ENCODE measurements at regions not wholly inside any gene's neighbourhood (a gene's known extent, or its start where the extent isn't known, plus 50 kb on each side); places are given as distances from the start of the nearest gene placed in this dataset.
A peak's percentile ranks its signal among the peaks of the same experiment; 100 is the strongest.

GRCh38 chr9:78622126-78622525 lies 325.2 kb downstream of the PSAT1 start:
- H3K4me1 ChIP-seq (ENCODE audit: control insufficient read depth, extremely low read depth, insufficient read depth, low read length) = peaks cover 2% of the 10 kb centered on the region
- no peak overlapping the region for H3K4me2 ChIP-seq (ENCODE audit: extremely low read depth, insufficient read depth, low read length)
- no peak overlapping the region for H3K9ac ChIP-seq (ENCODE audit: insufficient read depth, low read length)
- no peak overlapping the region for H3K4me3 ChIP-seq (replicated peaks in 1 of 4; ENCODE audit: control extremely low read depth in 1 of 4, insufficient read depth in 1 of 4, low read depth in 3 of 4, low read length in 4 of 4)
- H3K27ac ChIP-seq (ENCODE audit: insufficient read depth, low read length) = no peak overlapping the region
- no peaks in the 10 kb centered on the region for H3K36me3 ChIP-seq (ENCODE audit: control insufficient read depth, insufficient read depth, low read length)
- DNase-seq (ENCODE audit: low read depth in 2 of 2) = peak in 1 of 2 donors; percentile 27
- no peaks in the 10 kb centered on the region for H3K79me2 ChIP-seq (ENCODE audit: control insufficient read depth, insufficient read depth, low read length)
- no peaks in the 10 kb centered on the region for H3K9me3 ChIP-seq (ENCODE audit: control insufficient read depth, insufficient read depth, low read depth, low read length)
- no peak overlapping the region for H2AFZ ChIP-seq (ENCODE audit: low read length)
- H3K27me3 ChIP-seq (ENCODE audit: control insufficient read depth, insufficient read depth, low read length) = no peaks in the 10 kb centered on the region
- no peaks in the 10 kb centered on the region for H4K20me1 ChIP-seq (ENCODE audit: control insufficient read depth, extremely low read depth, insufficient read depth, low read length)
- TF ChIP-seq CTCF (conservative IDR thresholded peaks at IDR 0.05 in 1 of 2, IDR thresholded peaks at IDR 0.05 in 1 of 2; ENCODE audit: low read depth in 1 of 2, low read length in 2 of 2) (no peak), EZH2 (IDR thresholded peaks at IDR 0.05; ENCODE audit: low read length, missing control alignments) (no peak)

GRCh38 chr9:78626971-78627370 lies 330.0 kb downstream of the PSAT1 start:
- H3K36me3 ChIP-seq (ENCODE audit: control insufficient read depth, insufficient read depth, low read length) = no peaks in the 10 kb centered on the region
- H4K20me1 ChIP-seq (ENCODE audit: control insufficient read depth, extremely low read depth, insufficient read depth, low read length) = no peaks in the 10 kb centered on the region
- H3K4me1 ChIP-seq (ENCODE audit: control insufficient read depth, extremely low read depth, insufficient read depth, low read length) = no peaks in the 10 kb centered on the region
- H3K27me3 ChIP-seq (ENCODE audit: control insufficient read depth, insufficient read depth, low read length) = no peaks in the 10 kb centered on the region
- no peak for TF ChIP-seq EZH2 (IDR thresholded peaks at IDR 0.05; ENCODE audit: low read length, missing control alignments)
- TF ChIP-seq CTCF (conservative IDR thresholded peaks at IDR 0.05 in 1 of 2, IDR thresholded peaks at IDR 0.05 in 1 of 2; ENCODE audit: low read depth in 1 of 2, low read length in 2 of 2) = no peak
- H3K9me3 ChIP-seq (ENCODE audit: control insufficient read depth, insufficient read depth, low read depth, low read length) = no peaks in the 10 kb centered on the region
- no peaks in the 10 kb centered on the region for H3K79me2 ChIP-seq (ENCODE audit: control insufficient read depth, insufficient read depth, low read length)
- H3K4me3 ChIP-seq (replicated peaks in 1 of 4; ENCODE audit: control extremely low read depth in 1 of 4, insufficient read depth in 1 of 4, low read depth in 3 of 4, low read length in 4 of 4) = no peak overlapping the region
- no peak overlapping the region for H3K9ac ChIP-seq (ENCODE audit: insufficient read depth, low read length)
- no peak overlapping the region for H3K4me2 ChIP-seq (ENCODE audit: extremely low read depth, insufficient read depth, low read length)
- no peak overlapping the region for H3K27ac ChIP-seq (ENCODE audit: insufficient read depth, low read length)
- DNase-seq (ENCODE audit: low read depth in 2 of 2) = no peak
- no peak overlapping the region for H2AFZ ChIP-seq (ENCODE audit: low read length)

- H4K20me1 ChIP-seq (ENCODE audit: control insufficient read depth, extremely low read depth, insufficient read depth, low read length) = no peaks in the 10 kb centered on the region
- no peak overlapping the region for H3K27ac ChIP-seq (ENCODE audit: insufficient read depth, low read length)
- no peaks in the 10 kb centered on the region for H3K27me3 ChIP-seq (ENCODE audit: control insufficient read depth, insufficient read depth, low read length)
- H3K4me2 ChIP-seq (ENCODE audit: extremely low read depth, insufficient read depth, low read length) = no peak overlapping the region
- no peak overlapping the region for H3K9ac ChIP-seq (ENCODE audit: insufficient read depth, low read length)
- H3K79me2 ChIP-seq (ENCODE audit: control insufficient read depth, insufficient read depth, low read length) = no peaks in the 10 kb centered on the region
- H2AFZ ChIP-seq (ENCODE audit: low read length) = no peak overlapping the region
- H3K4me1 ChIP-seq (ENCODE audit: control insufficient read depth, extremely low read depth, insufficient read depth, low read length) = no peaks in the 10 kb centered on the region
- no peaks in the 10 kb centered on the region for H3K9me3 ChIP-seq (ENCODE audit: control insufficient read depth, insufficient read depth, low read depth, low read length)
- TF ChIP-seq CTCF (conservative IDR thresholded peaks at IDR 0.05 in 1 of 2, IDR thresholded peaks at IDR 0.05 in 1 of 2; ENCODE audit: low read depth in 1 of 2, low read length in 2 of 2) (no peak), EZH2 (IDR thresholded peaks at IDR 0.05; ENCODE audit: low read length, missing control alignments) (no peak)
- H3K4me3 ChIP-seq (replicated peaks in 1 of 4; ENCODE audit: control extremely low read depth in 1 of 4, insufficient read depth in 1 of 4, low read depth in 3 of 4, low read length in 4 of 4) = no peak overlapping the region
- no peaks in the 10 kb centered on the region for H3K36me3 ChIP-seq (ENCODE audit: control insufficient read depth, insufficient read depth, low read length)
- no peak for DNase-seq (ENCODE audit: low read depth in 2 of 2)
Observed at GRCh38 chr9:78630966-78631365, 334.0 kb downstream of the PSAT1 start.
